ENCODE measurements at regions not wholly inside any gene's neighbourhood (a gene's known extent, or its start where the extent isn't known, plus 50 kb on each side); places are given as distances from the start of the nearest gene placed in this dataset.

DNA sequence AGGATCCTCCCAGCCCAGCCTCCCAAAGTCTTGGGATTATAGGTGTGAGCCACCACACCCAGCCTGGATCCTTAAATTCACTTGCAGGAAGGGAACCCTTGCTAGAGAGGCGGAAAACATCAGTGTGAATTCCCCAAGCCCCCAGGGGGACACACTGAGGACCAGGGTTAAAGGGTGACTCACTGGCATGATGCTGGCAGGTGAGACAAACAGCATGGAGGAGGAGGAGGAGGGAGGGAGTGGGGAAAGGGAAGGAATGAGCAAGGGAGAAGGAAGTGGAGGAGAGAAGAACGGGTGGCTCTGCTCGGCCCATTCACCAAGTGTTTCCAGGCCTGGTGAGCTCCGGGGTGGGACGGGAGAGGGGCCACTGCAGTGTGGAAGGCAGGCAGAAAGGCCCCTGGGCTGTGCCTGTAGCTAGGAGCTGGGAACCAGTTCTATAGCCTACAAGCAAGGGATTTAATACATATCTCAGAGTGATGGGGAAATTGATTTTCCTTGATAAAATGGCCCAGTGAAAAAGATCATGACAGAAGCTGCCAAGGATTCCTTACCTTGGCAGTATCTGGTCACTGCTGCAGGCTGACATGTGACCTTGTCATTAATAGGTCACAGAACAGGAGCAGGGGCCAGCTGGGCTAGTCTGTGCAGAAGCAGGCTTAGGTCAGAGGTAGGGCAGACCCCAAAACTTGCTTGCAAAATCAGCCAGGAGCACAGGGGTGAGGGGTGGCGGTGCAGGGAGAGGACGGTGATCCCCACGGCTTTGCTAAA is 370.2 kb downstream of the SHANK2 start:
- TF ChIP-seq, protein P1, sequence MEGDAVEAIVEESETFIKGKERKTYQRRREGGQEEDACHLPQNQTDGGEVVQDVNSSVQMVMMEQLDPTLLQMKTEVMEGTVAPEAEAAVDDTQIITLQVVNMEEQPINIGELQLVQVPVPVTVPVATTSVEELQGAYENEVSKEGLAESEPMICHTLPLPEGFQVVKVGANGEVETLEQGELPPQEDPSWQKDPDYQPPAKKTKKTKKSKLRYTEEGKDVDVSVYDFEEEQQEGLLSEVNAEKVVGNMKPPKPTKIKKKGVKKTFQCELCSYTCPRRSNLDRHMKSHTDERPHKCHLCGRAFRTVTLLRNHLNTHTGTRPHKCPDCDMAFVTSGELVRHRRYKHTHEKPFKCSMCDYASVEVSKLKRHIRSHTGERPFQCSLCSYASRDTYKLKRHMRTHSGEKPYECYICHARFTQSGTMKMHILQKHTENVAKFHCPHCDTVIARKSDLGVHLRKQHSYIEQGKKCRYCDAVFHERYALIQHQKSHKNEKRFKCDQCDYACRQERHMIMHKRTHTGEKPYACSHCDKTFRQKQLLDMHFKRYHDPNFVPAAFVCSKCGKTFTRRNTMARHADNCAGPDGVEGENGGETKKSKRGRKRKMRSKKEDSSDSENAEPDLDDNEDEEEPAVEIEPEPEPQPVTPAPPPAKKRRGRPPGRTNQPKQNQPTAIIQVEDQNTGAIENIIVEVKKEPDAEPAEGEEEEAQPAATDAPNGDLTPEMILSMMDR (IDR thresholded peaks at IDR 0.05; ENCODE audit: borderline replicate concordance, insufficient read depth, low read depth, low read length), result no peak
- H3K4me3 ChIP-seq (ENCODE audit: low read depth, low read length), result no peak overlapping the region

GRCh38 chr11:70882716-70883085 is 369.7 kb downstream of the SHANK2 start:
- TF ChIP-seq, protein P1 (IDR thresholded peaks at IDR 0.05; ENCODE audit: borderline replicate concordance, insufficient read depth, low read depth, low read length), result no peak
- no peak overlapping the region for H3K4me3 ChIP-seq (ENCODE audit: low read depth, low read length)

GRCh38 chr11:70883323-70883940 is 368.9 kb downstream of the SHANK2 start:
- no peak overlapping the region for H3K4me3 ChIP-seq (ENCODE audit: low read depth, low read length)
- TF ChIP-seq, protein P1 (IDR thresholded peaks at IDR 0.05; ENCODE audit: borderline replicate concordance, insufficient read depth, low read depth, low read length), result no peak

GRCh38 chr11:70883973-70884623 is 368.3 kb downstream of the SHANK2 start:
- TF ChIP-seq, protein P1 (IDR thresholded peaks at IDR 0.05; ENCODE audit: borderline replicate concordance, insufficient read depth, low read depth, low read length), result no peak
- H3K4me3 ChIP-seq (ENCODE audit: low read depth, low read length), result no peak overlapping the region

GRCh38 chr11:70885281-70886231 is 366.8 kb downstream of the SHANK2 start:
- no peak overlapping the region for H3K4me3 ChIP-seq (ENCODE audit: low read depth, low read length)
- TF ChIP-seq, protein P1 (IDR thresholded peaks at IDR 0.05; ENCODE audit: borderline replicate concordance, insufficient read depth, low read depth, low read length), result no peak

DNA sequence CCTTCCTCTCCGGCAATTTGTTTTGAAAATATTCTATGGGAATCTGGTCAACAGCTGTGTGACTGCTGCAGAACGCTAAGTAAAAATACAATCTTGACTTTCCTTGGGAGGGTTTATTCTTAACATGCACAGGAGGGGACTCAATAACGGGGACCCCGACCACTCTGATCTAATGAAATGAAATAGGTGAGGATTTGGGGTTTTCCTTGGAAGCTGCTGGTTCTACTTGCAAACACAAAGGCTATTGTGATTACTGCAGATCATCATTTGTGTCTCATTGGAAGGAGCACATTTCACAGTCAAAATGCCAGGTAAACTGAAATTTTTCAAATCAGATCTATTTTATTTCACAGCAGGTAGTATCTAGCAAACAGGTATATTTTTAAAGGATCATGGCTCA is 366.1 kb downstream of the SHANK2 start:
- TF ChIP-seq, protein P1 (IDR thresholded peaks at IDR 0.05; ENCODE audit: borderline replicate concordance, insufficient read depth, low read depth, low read length), result no peak

More for the DNA sequence above, 366.1 kb downstream of the SHANK2 start:
- no peak overlapping the region for H3K4me3 ChIP-seq (ENCODE audit: low read depth, low read length)
